Fibroblast of mammary gland (primary cell): ENCODE measurements at regions not wholly inside any gene's neighbourhood (a gene's known extent, or its start where the extent isn't known, plus 50 kb on each side); places are given as distances from the start of the nearest gene placed in this dataset.

Experiments used
- DNase-seq: peaks from one replicate; pipeline ENCODE4 v3.0.0-alpha.2; 2010; ENCODE audit warnings: low read depth
- H3K4me3 ChIP-seq: 2 replicates; pipeline ENCODE4 v1.5.1; 2011; ENCODE audit warnings: low read depth, mild to moderate bottlenecking, low read length, moderate library complexity; ENCODE audit not compliant: control insufficient read depth
- TF ChIP-seq, protein P1 (sequence below): conservative IDR thresholded peaks from 2 replicates; pipeline ENCODE4 v1.5.1; 2011; ENCODE audit warnings: low read depth, low read length, inconsistent platforms; ENCODE audit not compliant: control insufficient read depth, insufficient read depth

DNA sequence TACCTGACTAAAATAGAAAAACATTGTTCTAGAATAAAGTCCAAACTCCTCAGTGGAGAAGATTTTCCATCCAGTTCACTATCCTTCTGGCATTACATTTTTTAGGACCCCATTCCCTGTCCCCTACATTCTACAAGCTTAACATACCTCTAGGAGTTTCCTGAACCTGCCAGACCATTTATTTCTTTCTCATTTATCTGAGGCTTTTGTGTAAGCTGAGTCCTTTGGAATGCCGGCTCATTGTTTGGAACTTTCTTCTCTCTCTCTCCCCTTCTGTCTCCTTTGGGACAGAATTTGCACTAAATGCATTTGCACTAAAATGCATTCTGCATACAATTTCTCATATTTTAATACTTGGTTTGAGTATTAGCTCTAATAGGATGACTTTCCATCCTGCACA, 393.0 kb upstream of the ANO3 start:
- DNase-seq: no peak
- TF ChIP-seq, protein P1, sequence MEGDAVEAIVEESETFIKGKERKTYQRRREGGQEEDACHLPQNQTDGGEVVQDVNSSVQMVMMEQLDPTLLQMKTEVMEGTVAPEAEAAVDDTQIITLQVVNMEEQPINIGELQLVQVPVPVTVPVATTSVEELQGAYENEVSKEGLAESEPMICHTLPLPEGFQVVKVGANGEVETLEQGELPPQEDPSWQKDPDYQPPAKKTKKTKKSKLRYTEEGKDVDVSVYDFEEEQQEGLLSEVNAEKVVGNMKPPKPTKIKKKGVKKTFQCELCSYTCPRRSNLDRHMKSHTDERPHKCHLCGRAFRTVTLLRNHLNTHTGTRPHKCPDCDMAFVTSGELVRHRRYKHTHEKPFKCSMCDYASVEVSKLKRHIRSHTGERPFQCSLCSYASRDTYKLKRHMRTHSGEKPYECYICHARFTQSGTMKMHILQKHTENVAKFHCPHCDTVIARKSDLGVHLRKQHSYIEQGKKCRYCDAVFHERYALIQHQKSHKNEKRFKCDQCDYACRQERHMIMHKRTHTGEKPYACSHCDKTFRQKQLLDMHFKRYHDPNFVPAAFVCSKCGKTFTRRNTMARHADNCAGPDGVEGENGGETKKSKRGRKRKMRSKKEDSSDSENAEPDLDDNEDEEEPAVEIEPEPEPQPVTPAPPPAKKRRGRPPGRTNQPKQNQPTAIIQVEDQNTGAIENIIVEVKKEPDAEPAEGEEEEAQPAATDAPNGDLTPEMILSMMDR: no peak
- H3K4me3 ChIP-seq: no peak overlapping the region

DNA sequence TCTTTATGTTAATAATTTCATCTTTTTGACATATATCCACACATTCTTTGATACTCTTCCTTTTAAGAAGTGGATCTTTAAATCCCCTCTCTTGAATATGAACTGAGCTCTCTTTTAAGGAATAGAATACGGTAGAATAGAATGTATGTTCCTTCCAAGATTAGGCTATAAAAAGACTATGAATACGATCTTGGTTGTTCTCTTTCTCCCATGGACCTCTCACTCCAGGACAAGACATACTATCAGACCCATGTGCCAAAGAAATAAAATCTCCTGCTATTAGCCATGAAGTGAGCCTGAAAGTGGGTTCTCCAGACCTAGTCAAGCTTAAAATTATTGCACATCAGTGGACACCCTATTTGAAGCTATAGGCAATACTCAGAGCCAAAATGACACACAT, 392.2 kb upstream of the ANO3 start:
- H3K4me3 ChIP-seq: no peak overlapping the region
- TF ChIP-seq, protein P1: no peak
- no peak for DNase-seq

DNA sequence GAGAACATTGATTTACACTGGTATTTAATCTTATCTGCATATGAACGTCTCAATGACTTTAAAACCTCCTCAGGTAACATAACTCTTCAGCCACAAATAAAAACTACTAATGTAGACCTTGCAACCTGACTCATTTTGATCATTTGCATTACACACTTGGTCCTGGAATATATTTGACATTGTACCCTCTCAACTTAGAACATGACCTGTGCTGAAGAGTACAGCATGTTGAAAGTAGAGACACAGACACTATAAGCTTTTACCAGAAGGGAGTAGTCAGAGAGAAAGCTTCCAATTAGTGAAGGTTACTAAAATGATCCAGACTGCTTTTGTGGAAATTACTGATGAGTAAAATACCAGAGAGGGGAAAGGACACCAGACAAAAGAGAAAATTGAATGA, 390.6 kb upstream of the ANO3 start:
- H3K4me3 ChIP-seq: no peak overlapping the region
- TF ChIP-seq, protein P1: no peak
- DNase-seq: no peak

DNA sequence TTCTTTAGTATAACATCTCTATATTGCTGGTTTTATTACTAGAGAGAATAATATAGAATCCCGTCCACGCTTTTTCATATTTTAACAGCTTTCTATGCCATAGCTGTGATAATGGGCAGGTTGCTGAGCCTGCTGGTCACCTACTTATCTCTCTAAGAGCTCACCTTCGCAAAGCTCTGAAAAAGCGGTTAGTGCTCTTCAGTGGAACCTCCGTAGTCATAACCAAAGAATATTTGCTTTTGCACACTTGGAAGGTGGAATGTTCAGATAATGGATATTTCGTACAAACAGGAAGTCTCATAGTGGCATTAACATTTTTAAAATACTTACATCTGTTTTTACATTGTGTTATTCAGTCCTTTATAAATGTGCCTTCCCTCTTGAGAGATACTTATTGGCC, 388.9 kb upstream of the ANO3 start:
- no peak overlapping the region for H3K4me3 ChIP-seq
- DNase-seq: no peak
- TF ChIP-seq, protein P1: no peak

DNA sequence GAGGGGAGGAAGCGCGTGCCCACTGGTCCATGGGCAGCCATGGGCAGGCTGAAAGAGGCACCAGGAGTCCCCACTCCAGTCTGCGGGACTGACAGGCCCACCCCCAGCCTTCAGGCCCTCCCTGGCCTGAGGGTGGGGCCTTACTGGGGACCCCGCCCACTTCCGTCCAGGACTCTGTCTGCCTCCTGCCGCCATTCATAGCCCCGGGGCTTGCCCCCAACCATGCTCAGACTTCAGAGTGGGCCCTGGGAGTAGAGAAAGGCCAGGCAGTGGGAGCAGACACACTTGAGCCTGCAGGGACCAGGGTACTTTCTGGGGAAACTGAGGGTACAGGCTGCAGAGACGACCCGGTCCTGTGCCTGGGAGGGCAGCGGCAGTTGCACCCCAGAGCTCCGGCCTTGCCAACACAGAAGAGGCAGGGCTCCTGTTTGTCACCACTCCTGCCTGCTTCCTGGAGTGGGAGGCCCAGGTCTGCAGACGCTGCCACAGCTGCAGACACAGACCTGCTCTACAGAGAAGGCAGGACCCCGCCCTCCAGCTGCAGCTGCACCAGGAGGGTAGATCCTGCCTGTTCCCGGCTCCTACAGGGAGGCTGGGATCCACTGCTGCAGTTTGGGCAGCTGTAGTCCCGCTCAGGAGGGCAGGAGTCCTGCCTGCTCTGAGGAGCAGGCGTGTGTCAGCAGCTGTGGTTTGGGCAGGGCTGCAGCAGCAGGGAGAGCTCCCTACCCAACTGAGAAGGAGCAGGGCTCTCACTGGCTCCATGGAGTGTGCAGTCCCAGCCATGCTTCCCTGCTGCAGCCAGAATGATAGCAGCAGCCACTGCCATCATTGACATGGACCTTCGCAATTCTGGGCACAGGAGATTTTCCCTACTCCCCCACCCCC, 387.9 kb upstream of the ANO3 start:
- no peak overlapping the region for H3K4me3 ChIP-seq
- TF ChIP-seq, protein P1: no peak
- no peak for DNase-seq

DNA sequence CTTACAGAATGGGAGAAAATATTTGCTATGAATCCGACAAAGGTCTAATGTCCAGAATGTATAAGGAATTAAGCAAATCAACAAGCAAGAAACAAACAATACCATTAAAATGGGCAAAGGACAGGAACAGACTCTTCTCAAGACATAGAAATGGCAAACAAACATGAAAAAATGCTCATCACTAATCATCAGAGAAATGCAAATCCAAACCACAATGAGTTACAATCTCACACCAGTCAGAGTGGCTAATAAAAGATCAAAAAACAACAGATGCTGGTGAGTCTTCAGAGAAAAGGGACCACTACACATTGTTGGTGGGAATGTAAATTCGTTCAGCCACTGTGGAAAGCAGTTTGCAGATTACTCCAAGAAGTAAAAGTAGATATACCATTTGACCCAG, 382.0 kb upstream of the ANO3 start:
- no peak for DNase-seq
- H3K4me3 ChIP-seq: no peak overlapping the region
- TF ChIP-seq, protein P1: no peak
